ENCODE measurements at regions not wholly inside any gene's neighbourhood (a gene's known extent, or its start where the extent isn't known, plus 50 kb on each side); places are given as distances from the start of the nearest gene placed in this dataset.

GRCh38 chr1:219316066-219316465 is 142.4 kb downstream of the LYPLAL1 start:
- DNase-seq (ENCODE audit: low read depth) = no peak

DNA sequence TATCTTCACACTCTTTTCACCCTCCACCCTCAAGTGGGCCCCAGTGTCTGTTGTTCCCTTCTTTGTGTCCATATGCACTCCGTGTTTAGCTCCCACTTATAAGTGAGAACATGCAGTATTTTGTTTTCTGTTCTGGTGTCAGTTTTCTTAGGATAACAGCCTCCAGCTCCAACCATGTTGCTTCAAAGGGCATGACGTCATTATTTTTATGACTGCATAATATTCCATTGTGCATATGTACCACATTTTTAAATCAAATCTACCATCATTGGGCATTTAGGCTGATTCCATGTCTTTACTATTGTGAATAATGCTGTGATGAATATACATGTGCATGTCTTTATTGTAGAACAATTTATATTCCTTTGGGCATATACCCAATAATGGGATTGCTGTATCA is 140.3 kb downstream of the LYPLAL1 start:
- no peak for DNase-seq (ENCODE audit: low read depth)

DNA sequence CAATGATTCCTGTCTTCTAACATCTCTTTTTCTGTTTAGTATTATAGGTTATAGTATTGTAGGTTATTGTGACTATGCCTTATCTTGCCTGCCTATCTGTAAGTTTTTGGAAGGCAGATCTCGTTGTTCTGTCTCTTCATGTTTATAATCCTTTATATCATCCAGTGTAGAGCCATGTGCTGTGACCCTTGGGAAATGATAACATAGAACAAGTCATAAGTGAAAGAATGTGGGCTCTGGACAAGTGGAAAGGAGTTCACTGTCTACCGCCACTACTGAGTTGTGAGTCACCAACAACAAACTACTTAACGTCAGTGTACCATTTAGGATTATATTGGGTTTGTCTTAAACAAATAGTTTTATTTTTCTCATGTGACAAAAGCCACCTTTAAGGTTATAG is 139.3 kb downstream of the LYPLAL1 start:
- DNase-seq (ENCODE audit: low read depth) = no peak

DNA sequence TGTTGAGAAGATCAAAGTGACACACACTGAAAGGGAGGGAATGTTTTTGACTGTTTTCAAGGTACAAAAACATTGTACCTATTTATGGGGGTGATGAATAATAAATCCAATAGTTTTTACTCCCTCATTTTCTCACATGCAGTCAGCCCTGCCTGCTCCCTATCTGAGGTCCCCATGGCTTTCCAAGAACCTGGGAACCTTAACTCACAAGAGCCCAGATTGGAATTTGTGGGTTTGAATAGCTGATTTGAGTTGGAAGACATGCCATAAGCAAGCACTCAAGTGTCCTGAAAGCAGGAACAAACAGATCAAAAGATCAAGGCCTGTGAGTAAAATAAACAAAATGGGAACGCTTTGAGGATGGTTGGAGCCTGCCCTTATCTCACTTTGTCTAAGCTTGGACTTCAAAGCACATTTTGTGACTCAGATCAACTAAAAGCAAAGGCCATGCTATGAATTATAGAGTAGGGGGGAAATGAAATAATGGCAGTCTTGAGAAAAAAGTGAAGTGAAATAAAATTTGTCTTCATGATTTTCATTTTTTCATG is 136.6 kb downstream of the LYPLAL1 start:
- no peak for DNase-seq (ENCODE audit: low read depth)

- DNase-seq (ENCODE audit: low read depth) = no peak
Observed at GRCh38 chr1:219308367-219308766, 134.7 kb downstream of the LYPLAL1 start.

GRCh38 chr1:219304227-219305226 is 130.8 kb downstream of the LYPLAL1 start:
- DNase-seq (ENCODE audit: low read depth) = no peak

- DNase-seq (ENCODE audit: low read depth) = no peak
Observed at GRCh38 chr1:219302697-219303096, 129.0 kb downstream of the LYPLAL1 start.

- DNase-seq (ENCODE audit: low read depth) = no peak
Observed at GRCh38 chr1:219299420-219299819, 125.7 kb downstream of the LYPLAL1 start.

GRCh38 chr1:219298571-219299148 is 125.0 kb downstream of the LYPLAL1 start:
- DNase-seq (ENCODE audit: low read depth) = no peak

DNA sequence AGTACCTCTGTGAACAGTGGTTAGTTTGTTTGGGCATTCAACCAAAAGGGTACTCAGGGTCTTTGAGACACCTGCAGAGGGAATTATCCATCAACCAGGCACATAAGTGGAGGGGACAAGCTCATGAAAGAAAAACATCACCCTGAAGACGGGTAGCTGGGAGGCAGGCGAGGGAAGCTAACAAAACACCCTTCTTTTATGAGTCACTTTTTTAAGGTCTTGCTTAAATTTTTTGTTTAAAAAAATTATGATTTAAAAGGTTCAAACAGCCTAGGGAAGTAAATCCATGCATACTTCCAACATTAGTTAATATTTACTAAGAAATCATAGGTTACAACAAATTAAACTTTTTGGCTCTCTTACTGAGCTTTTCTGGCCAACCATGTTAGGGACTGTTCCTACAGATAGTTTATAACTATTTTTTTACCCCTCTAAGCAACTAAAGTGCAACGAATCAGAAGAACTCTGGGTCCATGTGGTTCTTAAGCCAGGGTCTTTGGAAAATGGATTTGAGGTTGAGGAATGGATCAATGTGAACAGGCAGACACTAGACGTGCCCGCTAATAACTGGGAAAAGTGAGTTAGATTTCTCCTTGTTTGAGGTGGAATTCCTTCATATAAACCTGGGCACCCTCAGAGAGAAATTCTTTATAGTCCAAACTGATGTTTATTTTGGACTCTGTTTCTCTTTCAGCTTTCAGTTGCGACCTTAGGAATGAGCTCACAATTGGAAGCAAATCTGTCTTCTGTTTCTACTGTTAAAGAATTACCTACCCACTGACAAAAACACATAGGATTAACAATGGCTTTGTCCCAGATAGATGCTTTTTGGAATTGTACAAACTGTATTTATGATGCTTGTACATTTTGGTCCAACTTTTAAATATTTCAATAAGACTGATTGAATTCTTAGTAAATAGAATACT is 123.0 kb downstream of the LYPLAL1 start:
- no peak for DNase-seq (ENCODE audit: low read depth)

DNA sequence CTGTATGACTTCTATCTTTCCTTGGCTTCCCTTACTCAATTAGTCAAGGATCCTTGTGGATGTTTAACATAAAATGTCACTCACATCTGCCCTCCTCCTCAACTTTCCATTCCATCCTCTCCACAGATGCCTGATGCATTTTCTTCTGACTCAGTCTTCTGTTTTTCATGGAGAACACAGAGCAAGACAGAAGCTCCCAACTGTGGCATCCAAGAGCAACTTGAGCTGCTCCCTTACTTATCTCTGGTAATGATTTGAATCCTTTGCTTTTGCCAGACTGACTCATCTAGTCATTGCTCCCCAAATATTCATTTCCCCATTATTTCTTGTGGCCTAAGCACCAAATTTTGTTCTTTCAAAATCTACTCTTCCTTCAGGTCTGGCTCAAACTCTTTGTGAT is 120.6 kb downstream of the LYPLAL1 start:
- no peak for DNase-seq (ENCODE audit: low read depth)

- DNase-seq (ENCODE audit: low read depth) = no peak
Observed at GRCh38 chr1:219293410-219293809, 119.7 kb downstream of the LYPLAL1 start.

GRCh38 chr1:219292999-219293398 is 119.3 kb downstream of the LYPLAL1 start:
- no peak for DNase-seq (ENCODE audit: low read depth)

DNA sequence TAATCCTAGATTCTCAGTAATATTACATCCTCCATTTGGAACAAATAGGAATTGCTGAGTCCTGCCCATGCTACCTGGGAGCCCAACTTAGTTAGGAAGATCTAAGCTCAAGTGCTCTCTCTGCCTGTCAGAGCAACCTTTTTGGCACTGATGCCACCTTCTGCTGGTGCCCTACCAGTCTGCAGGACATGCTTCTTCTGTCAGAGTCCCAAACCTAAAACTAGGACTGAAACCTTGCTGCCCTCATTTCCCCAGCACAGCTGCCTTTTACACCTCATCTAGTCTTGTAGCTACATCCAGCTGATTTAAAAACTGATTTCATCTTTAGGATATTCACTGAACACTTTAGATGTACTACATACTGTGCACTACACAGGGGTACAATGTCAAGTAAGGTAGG is 118.7 kb downstream of the LYPLAL1 start:
- no peak for DNase-seq (ENCODE audit: low read depth)

DNA sequence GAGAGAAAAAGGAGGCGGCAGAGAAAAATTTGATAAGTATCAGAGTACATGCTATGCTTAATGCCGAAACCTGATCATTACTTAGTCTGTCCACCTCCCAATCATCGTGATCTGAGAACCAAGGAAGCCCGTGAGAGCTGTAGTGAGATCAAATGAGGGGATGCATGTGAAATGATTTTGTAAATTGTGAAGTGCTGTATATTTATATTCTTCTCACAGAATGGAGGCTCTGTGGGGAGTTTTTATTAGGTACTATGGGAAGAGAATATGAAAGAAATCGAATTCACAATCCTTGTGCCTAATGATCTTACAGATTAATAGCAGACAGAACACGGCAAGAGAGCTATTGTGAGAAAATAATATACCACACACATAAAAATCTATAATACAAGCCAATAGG is 115.5 kb downstream of the LYPLAL1 start:
- no peak for DNase-seq (ENCODE audit: low read depth)

DNA sequence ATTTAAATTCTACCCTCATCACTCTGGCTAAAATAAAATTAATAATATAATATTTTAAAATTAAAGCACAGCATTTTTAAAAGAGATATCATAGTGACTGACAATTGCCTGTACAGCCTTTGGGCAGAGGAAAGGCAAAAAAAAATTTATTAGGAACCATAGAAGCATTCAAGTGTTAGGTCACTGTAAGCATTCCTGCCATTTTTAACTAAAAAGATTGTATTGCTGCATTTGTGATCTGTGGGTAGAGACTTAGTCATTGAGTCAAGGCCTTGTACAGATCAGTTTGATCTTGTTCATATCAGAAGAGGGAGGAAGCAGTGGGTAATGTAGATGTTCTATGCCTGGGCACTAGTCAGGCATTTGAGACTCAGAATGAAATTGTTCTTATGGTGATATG is 109.9 kb downstream of the LYPLAL1 start:
- DNase-seq (ENCODE audit: low read depth) = no peak

DNA sequence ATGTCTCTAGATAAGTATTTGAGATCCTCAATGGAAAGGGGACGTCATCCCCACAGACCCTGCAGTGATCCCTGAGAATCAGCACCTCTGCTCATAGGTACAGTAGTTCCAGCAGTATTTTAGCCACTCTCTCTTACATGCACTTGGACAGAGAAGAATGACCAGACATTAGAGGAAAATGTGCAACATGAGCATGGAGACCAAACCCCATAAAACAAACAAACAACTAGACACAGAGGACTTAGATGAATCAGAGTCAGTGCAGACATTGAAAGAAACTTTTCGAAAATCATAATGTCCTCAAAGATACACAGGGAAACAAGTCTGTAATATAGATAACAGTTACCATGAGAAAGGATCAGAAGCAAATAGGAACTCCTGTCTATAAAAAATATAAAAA is 108.2 kb downstream of the LYPLAL1 start:
- no peak for DNase-seq (ENCODE audit: low read depth)

- no peak for DNase-seq (ENCODE audit: low read depth)
Observed at GRCh38 chr1:219279017-219279770, 105.5 kb downstream of the LYPLAL1 start.

GRCh38 chr1:219278288-219278687 is 104.6 kb downstream of the LYPLAL1 start:
- no peak for DNase-seq (ENCODE audit: low read depth)

GRCh38 chr1:219277304-219278105 is 103.8 kb downstream of the LYPLAL1 start:
- DNase-seq (ENCODE audit: low read depth) = no peak
